Ureter (tissue), 1 donor: ENCODE measurements at regions not wholly inside any gene's neighbourhood (a gene's known extent, or its start where the extent isn't known, plus 50 kb on each side); places are given as distances from the start of the nearest gene placed in this dataset.
"Not testable (repeated sequence)": the region's sequence is repeated elsewhere in the genome, so short reads cannot be mapped to it uniquely, and the experiment has no call there.

Experiments
- DNase-seq: peaks from one replicate; pipeline ENCODE4 v3.0.0-alpha.2; 2020; ENCODE audit warnings: low spot score
- donor health status: DM: yes; HTN: yes; CAD: no.

GRCh38 chr3:87710511-87710910, 348.3 kb downstream of the CGGBP1 start:
- DNase-seq, result no peak

DNA sequence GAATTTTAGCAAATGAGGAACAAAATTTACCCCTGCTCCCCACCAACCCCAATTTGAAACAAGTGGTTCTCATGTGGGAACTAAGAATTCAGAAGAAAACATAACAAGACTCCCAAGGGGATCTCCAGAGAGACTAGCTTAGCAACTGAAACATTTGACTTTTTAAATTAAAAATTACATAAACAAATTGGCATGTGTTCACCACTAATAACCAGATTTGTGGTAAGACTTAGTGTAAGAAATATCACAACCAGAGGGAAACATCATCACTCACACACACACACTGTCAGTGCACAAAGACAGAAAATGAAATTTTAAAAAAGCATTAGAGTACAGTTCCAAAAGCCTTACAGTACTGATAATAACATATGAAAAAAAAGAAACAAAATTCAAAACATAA, 348.8 kb downstream of the CGGBP1 start:
- DNase-seq, result no peak

GRCh38 chr3:87706176-87706575, 352.6 kb downstream of the CGGBP1 start:
- no peak for DNase-seq

DNA sequence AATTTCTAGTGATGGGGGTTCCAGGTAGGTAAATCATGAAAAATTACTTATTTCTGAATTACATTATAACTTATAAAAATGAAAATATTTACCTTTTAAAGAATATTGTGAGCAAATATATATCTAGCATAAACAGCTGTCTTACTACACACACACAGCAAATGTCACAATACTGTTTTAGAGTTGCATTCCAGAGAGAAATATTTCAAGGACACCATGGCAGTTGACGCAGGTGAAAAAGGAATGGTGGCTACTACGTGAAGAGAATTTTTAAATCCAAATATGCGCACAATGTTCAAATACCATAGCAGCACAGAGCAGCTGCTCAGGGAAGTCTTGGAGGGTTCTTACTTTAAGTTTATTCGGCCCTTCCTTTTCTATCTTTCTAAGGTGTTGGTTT, 356.2 kb downstream of the CGGBP1 start:
- DNase-seq, result no peak

GRCh38 chr3:87696124-87697013, 362.4 kb downstream of the CGGBP1 start:
- no peak for DNase-seq

DNA sequence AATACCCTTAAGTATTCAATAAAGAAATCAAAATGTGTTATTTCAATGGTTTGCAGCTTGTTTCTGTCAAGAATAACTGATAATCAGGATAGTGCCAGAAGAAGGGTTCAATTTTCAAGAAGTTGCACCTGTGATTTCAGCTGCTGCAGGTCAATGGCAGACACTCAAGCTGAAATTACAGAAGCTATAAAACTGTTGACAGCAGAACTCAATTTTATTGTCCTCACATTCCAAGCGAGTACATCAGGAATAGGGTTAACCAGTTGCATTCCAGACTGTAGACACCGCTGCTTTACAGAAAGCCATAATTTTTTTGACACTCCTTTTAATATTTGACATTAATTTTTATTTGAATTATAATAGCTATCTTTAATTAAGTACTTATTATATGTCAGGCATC, 364.1 kb downstream of the CGGBP1 start:
- no peak for DNase-seq

GRCh38 chr3:87691109-87691508, 367.7 kb downstream of the CGGBP1 start:
- no peak for DNase-seq

- DNase-seq, result not testable (repeated sequence)
Measured at GRCh38 chr3:87678984-87679660, 379.7 kb downstream of the CGGBP1 start.

GRCh38 chr3:87674397-87675161, 384.2 kb downstream of the CGGBP1 start:
- no peak for DNase-seq

- no peak for DNase-seq
Measured at GRCh38 chr3:87673132-87673531, 385.7 kb downstream of the CGGBP1 start.

GRCh38 chr3:87654184-87654583, 377.8 kb upstream of the POU1F1 start:
- DNase-seq, result no peak

- DNase-seq, result not testable (repeated sequence)
Measured at GRCh38 chr3:87653138-87653537, 376.8 kb upstream of the POU1F1 start.

GRCh38 chr3:87634426-87634825, 358.0 kb upstream of the POU1F1 start:
- no peak for DNase-seq

- no peak for DNase-seq
Measured at GRCh38 chr3:87627316-87627715, 350.9 kb upstream of the POU1F1 start.

DNA sequence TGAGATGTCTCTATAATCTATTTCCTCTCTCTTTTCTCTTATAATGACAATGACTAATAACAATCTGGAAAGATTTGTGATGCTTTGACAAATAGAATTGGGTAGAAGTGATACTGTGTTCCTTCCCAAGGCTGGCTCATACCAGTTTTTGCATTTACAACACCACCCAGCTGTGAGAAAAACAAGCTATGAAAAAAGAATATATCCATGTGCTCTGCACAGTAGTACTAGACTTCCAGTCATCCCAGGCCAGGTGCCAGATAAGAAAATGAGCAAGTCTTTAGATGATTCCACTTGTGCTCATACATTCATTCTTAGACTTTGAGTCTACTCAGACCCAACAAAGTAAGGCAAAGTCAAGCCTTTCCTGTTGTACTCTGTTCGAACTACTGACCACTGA, 350.2 kb upstream of the POU1F1 start:
- DNase-seq, result no peak

DNA sequence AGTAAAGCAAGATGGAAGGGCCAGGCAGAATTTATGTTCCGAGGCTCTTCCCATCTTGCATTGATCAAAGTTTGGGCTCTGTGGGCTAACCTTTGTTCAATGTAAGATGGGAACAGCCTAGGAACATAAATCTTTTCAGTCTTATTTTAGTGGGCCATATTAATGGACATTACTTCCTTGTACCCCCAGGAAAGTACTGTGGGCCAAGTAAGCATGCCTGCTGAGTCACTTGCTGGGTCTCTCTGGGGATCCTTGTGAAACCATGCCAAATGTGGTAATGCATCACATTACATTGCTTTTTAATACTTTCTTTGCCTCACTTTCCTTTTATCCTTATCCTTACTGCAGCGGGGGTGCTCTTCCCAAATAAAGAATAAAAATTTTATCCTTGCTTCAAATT, 349.5 kb upstream of the POU1F1 start:
- no peak for DNase-seq

DNA sequence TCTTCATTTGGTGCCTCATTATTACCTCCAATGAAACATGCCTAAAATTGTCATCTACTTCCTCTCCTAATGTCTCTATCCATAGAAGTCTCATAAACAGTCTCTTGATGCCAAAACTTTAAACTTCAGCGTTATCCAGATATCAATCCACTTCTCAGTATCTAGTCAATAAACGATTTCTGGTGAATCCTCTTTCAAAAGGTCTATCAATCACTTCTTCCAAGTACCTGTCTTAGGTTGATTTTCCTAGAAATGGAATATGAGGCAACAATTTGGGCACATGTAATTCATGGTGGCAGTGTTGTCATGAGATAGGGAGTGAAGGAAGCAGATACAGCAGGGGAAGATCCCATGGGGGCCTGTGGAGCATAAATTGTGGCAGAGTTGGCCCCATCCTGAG, 348.5 kb upstream of the POU1F1 start:
- no peak for DNase-seq

GRCh38 chr3:87621667-87622066, 345.3 kb upstream of the POU1F1 start:
- DNase-seq, result no peak

DNA sequence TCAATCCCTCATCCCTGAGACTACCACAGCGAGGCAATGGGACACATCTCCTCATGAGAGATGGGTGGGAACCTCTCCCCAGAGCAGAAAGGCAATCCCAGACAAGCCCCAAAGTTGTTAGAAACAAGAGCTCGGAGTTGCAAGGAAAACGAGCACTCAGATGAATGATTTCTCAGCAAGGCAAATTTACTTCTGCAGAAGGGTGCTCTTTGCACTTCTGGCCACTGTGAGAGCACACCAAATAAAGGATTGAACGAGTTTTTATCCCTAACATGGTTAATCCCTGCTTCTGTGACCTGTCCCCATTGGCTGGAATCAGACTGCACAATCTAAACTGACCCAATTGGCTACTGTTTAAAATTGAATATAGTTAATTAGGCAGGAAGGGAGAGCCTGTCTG, 339.1 kb upstream of the POU1F1 start:
- DNase-seq, result no peak

GRCh38 chr3:87614998-87615397, 338.6 kb upstream of the POU1F1 start:
- DNase-seq, result no peak

DNA sequence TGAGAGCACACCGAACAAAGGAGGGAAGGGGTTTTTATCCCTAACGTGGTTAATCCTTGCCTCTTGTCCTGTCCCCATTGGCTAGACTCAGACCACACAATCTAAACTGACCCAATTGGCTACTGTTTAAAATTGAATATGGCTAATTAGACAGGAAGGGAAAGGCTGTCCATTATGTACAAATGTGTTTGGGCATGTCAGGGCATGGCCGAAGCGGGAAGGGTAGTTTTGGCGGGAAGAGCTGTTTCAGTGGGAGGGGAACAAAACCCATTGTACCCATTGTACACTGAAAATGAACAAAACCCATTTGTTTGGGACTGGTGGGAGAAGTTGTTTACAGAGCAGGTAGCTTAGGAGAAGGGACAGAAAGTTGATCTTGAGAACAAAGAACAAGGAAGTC, 330.9 kb upstream of the POU1F1 start:
- DNase-seq, result no peak

- DNase-seq, result no peak
Measured at GRCh38 chr3:87595798-87596197, 319.4 kb upstream of the POU1F1 start.

- DNase-seq, result no peak
Measured at GRCh38 chr3:87581240-87581639, 304.9 kb upstream of the POU1F1 start.
